ENCODE measurements at regions not wholly inside any gene's neighbourhood (a gene's known extent, or its start where the extent isn't known, plus 50 kb on each side); places are given as distances from the start of the nearest gene placed in this dataset.

DNA sequence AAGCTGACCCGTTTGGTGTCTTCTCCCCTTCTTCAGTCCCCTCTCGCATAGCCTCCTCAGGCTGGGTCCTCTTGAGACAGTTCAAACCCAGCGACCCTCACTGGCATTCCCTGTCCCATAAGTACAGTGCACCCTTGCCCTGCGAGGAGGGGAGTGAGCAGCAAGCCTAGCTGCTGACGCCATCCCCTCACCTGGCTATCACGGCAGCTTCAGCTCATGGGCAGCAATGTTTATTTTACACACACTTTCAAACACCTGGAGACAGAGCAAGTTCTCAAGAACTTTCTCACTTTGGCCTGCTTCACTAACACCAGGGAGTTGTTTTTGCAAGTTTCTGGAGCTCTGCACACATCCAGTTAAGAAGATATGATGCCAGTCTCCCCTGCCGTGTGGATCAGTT, 189.6 kb upstream of the E2F8 start:
- peaks cover 66% of the 10 kb centered on the region for H3K4me1 ChIP-seq (ENCODE audit: control insufficient read depth, insufficient read depth, low read length)
- no peaks in the 10 kb centered on the region for H3K9me3 ChIP-seq (ENCODE audit: control insufficient read depth, low read length)
- DNase-seq (ENCODE audit: low read depth): no peak

DNA sequence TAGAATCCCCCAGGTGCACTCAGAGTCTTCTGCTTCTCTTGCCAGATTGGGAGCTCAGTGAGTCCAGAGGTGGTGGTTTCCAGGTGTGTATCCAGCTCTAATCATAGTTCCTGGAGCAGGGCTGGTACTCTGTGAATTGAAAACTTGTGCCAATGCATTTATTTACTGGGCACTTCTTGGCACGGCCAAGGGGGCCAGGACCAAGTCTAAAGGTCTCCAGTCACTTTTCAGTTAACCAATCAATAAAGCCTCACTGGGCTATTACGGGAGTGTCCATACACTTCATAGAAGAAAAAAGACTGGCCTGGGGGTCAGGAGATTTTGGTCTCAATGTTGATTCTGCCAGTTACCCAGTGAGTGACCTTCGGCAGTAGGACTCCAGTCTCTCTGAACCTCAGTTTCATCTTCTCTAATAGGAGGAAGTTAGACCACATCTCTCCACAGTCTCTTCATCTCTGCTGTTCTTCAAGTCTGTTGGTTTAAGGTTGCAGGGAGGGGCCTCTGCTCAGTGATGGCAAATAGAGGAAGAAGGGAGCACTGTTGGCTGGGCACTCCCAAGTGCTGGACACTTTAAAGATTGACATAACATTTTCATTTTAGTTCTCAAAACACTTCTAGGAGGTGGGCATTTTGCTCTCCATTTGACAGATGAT, 188.5 kb upstream of the E2F8 start:
- peaks cover 66% of the 10 kb centered on the region for H3K4me1 ChIP-seq (ENCODE audit: control insufficient read depth, insufficient read depth, low read length)
- H3K9ac ChIP-seq (ENCODE audit: low read length): no peak overlapping the region
- no peaks in the 10 kb centered on the region for H3K36me3 ChIP-seq (ENCODE audit: control insufficient read depth, insufficient read depth, low read length, severe bottlenecking)
- no peaks in the 10 kb centered on the region for H3K27me3 ChIP-seq (replicated peaks; ENCODE audit: control insufficient read depth, insufficient read depth, low read length)
- H3K9me3 ChIP-seq (ENCODE audit: control insufficient read depth, low read length): no peaks in the 10 kb centered on the region
- no peak for DNase-seq (ENCODE audit: low read depth)
- no peak overlapping the region for H3K4me3 ChIP-seq (ENCODE audit: low read length)

More for the DNA sequence above, 189.6 kb upstream of the E2F8 start:
- Histone ChIP-seq H3K36me3 (ENCODE audit: control insufficient read depth, insufficient read depth, low read length, severe bottlenecking) (no peaks in the 10 kb centered on the region), H3K27me3 (replicated peaks; ENCODE audit: control insufficient read depth, insufficient read depth, low read length) (no peaks in the 10 kb centered on the region), H3K9ac (ENCODE audit: low read length) (peak overlapping the region; percentile 20), H3K4me3 (ENCODE audit: low read length) (no peak overlapping the region)

DNA sequence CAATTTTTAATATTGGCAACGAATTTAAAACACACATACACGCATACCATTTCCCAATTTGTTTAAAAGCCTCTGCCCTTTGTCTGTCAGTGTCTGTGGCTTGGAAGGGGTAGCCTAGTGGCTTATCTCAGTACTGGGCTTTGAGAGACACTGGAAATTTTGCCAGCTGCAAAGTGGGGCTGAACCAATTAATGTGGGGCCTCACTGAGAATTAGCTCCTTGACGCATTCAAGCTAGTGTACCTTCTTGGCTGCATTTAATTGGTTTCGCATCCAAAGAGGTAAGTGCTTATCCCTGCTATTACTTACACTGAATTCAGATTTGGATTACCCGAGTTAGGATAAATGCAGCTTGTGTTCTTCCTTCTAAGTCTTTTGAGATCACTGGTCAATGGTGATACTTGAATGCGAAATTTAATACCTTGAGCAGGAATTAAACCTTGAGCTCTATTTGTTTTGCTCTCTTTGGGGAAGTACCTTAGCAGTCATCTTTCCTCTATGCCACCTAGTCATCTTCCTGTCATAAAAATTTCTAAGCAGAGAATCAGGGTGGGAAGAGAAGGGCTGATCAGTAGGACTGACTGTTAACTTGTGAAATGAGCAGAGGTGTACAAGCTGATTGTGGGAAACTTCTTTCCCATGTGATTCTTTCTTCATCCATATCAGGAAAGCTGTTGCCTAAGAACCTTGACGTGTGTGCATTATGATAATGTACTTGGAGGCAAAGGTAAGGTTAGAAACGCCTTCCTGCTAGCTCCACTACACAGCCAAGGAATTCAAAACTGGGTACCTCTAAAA, 187.7 kb upstream of the E2F8 start:
- H3K4me3 ChIP-seq (ENCODE audit: low read length): no peak overlapping the region
- peaks cover 61% of the 10 kb centered on the region for H3K4me1 ChIP-seq (ENCODE audit: control insufficient read depth, insufficient read depth, low read length)
- no peaks in the 10 kb centered on the region for H3K27me3 ChIP-seq (replicated peaks; ENCODE audit: control insufficient read depth, insufficient read depth, low read length)
- H3K9me3 ChIP-seq (ENCODE audit: control insufficient read depth, low read length): no peaks in the 10 kb centered on the region
- no peak overlapping the region for H3K9ac ChIP-seq (ENCODE audit: low read length)
- H3K36me3 ChIP-seq (ENCODE audit: control insufficient read depth, insufficient read depth, low read length, severe bottlenecking): no peaks in the 10 kb centered on the region
- no peak for DNase-seq (ENCODE audit: low read depth)

DNA sequence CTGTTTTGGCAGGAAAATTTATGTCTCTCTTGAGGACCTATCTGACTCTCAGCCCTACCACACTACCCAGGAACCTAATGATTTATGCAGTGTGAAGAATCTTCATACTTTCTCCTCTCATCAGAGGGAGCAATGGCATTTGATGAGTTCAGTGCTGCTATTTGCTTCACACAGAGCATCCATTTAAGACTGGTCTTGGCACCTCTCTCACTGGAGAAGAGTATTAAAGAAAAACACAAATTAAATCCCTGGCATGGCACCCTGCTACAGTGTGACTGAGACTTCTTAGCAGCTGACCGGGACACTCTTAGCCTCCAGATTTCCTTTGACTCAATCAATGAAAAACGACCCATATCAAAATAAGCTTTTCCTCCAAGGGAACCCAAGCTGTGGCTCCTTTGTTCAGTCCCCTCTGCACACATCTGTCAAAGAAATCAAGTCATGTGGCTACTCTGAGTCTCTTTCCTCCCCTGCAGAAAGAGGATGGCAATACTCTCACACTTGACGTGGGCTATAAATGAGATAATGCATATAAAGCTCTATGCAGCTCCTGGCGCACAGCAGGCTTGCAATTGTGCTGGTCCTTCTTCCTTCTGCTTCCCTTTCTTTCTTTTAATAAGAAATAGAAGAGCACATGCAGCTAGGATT, 186.1 kb upstream of the E2F8 start:
- Histone ChIP-seq H3K4me1 (ENCODE audit: control insufficient read depth, insufficient read depth, low read length) (peaks cover 45% of the 10 kb centered on the region), H3K9me3 (ENCODE audit: control insufficient read depth, low read length) (no peaks in the 10 kb centered on the region), H3K36me3 (ENCODE audit: control insufficient read depth, insufficient read depth, low read length, severe bottlenecking) (no peaks in the 10 kb centered on the region), H3K27me3 (replicated peaks; ENCODE audit: control insufficient read depth, insufficient read depth, low read length) (no peaks in the 10 kb centered on the region), H3K9ac (ENCODE audit: low read length) (no peak overlapping the region), H3K4me3 (ENCODE audit: low read length) (no peak overlapping the region)
- no peak for DNase-seq (ENCODE audit: low read depth)

DNA sequence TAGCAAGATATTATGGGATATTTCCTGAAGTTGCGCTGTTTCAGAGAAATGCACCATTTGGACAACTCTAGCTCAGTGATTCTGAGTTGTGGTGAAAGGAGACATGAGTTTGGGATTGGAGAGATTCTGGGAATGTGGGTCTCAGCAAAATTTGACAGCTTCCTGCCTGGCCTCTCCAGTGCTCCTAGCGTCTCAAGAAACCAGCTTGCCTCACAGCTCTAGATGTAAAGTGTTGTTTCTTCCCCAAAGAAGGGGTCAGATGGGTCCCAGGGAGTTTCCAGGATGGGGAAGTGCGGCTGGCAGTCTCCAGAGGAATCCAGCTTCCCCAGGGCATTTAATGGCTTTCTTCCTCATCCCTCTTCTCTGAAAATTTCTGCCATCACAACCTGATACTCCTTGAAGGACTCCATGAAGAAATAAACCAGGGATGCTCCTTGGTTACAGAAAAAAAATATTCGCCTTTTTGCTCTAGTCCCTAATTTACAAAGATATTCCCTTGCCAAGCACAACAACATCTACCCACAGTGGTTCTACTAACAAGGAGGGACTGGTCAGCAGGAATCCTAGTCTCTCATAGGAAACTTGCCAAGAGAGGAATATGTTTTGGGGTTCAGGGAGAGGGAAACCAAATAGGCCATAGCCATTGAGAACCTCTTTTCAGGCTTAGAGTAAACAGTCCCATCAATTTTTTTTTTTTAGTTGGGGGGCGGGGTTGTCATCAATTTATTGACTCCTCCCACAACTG, 185.4 kb upstream of the E2F8 start:
- no peaks in the 10 kb centered on the region for H3K36me3 ChIP-seq (ENCODE audit: control insufficient read depth, insufficient read depth, low read length, severe bottlenecking)
- no peaks in the 10 kb centered on the region for H3K27me3 ChIP-seq (replicated peaks; ENCODE audit: control insufficient read depth, insufficient read depth, low read length)
- no peak for DNase-seq (ENCODE audit: low read depth)
- H3K4me3 ChIP-seq (ENCODE audit: low read length): no peak overlapping the region
- H3K4me1 ChIP-seq (ENCODE audit: control insufficient read depth, insufficient read depth, low read length): peaks cover 38% of the 10 kb centered on the region
- no peaks in the 10 kb centered on the region for H3K9me3 ChIP-seq (ENCODE audit: control insufficient read depth, low read length)
- no peak overlapping the region for H3K9ac ChIP-seq (ENCODE audit: low read length)

DNA sequence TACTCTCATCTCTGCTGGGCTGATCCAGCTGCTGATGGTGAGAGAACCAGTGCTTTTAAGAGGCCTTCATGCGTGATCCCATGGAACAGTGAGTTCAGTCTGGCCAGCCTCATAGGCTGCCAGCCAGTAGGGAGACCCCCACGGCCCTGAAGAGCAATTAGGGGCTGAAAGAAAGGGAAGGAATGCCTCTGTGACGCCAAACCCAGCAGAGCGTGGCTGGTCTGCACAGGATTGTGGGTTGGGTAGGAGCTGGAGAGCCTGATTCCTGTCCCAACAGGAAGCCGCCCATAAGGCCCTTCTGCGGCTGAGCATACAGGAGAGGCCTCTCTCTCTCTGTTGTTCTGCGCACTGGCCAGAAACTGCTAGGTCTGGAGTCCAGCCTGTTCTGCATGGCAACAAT, 181.5 kb upstream of the E2F8 start:
- Histone ChIP-seq H3K4me1 (ENCODE audit: control insufficient read depth, insufficient read depth, low read length) (peaks cover 36% of the 10 kb centered on the region), H3K27me3 (replicated peaks; ENCODE audit: control insufficient read depth, insufficient read depth, low read length) (no peaks in the 10 kb centered on the region), H3K4me3 (ENCODE audit: low read length) (no peak overlapping the region), H3K9me3 (ENCODE audit: control insufficient read depth, low read length) (no peaks in the 10 kb centered on the region), H3K36me3 (ENCODE audit: control insufficient read depth, insufficient read depth, low read length, severe bottlenecking) (no peaks in the 10 kb centered on the region), H3K9ac (ENCODE audit: low read length) (no peak overlapping the region)
- DNase-seq (ENCODE audit: low read depth): no peak

DNA sequence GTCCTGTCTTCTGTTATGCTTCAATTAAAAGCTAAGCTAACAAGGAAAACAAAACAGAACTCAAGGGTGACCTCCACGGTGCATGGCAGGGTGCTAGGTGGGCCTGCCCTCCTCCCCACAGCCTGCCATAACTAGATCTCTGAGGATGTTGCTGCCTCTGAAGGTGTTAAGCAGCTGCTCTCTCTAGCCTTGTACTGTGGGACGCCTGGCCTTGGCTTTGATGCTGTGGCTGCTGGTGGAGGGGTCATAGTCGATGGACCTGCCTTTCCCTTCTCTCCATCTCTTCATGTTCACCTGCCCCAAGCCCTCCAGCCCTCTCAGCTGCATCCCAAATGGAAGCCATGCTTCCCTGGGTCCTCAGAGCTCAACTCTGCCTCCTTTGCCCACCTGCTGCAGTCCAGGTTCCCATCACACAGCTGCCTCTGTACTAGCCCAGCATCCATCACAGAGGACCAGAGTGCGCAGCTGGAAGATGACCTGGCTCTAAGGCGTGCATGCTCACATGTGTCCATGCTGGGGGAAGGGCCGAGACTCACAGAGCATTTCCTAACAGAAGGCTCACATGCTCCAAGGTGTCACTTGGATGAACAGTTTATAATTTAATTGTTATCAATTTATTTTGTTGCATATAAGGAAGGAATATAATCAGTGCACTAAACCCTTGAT, 180.3 kb upstream of the E2F8 start:
- Histone ChIP-seq H3K4me3 (ENCODE audit: low read length) (no peak overlapping the region), H3K9ac (ENCODE audit: low read length) (no peak overlapping the region)

DNA sequence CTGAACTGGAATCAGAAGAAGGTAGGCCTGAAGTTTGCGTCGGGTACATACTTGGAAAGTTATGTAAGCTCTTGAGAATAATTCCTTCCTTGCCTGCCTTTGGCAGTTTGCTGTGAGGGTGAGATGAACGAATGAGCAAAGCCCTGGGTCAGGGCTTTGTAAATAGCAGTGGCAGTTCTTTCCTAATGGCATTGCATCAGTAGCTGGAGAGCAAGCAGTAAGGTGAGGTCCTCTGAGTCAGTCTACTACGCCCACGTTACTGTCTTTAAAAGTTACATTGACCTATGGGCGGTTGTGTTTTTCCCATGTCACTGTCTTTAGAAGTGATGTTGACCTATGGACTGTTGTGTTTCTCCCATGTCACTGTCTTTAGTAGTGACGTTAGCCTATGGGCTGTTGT, 179.1 kb upstream of the E2F8 start:
- Histone ChIP-seq H3K27me3 (replicated peaks; ENCODE audit: control insufficient read depth, insufficient read depth, low read length) (no peaks in the 10 kb centered on the region), H3K4me3 (ENCODE audit: low read length) (peak overlapping the region; percentile 15), H3K4me1 (ENCODE audit: control insufficient read depth, insufficient read depth, low read length) (peaks cover 20% of the 10 kb centered on the region), H3K9ac (ENCODE audit: low read length) (no peak overlapping the region), H3K9me3 (ENCODE audit: control insufficient read depth, low read length) (no peaks in the 10 kb centered on the region), H3K36me3 (ENCODE audit: control insufficient read depth, insufficient read depth, low read length, severe bottlenecking) (no peaks in the 10 kb centered on the region)
- peak; percentile 10 for DNase-seq (ENCODE audit: low read depth)

More for the DNA sequence above, 180.3 kb upstream of the E2F8 start:
- peaks cover 23% of the 10 kb centered on the region for H3K4me1 ChIP-seq (ENCODE audit: control insufficient read depth, insufficient read depth, low read length)
- H3K27me3 ChIP-seq (replicated peaks; ENCODE audit: control insufficient read depth, insufficient read depth, low read length): no peaks in the 10 kb centered on the region
- H3K9me3 ChIP-seq (ENCODE audit: control insufficient read depth, low read length): no peaks in the 10 kb centered on the region
- no peaks in the 10 kb centered on the region for H3K36me3 ChIP-seq (ENCODE audit: control insufficient read depth, insufficient read depth, low read length, severe bottlenecking)
- no peak for DNase-seq (ENCODE audit: low read depth)

DNA sequence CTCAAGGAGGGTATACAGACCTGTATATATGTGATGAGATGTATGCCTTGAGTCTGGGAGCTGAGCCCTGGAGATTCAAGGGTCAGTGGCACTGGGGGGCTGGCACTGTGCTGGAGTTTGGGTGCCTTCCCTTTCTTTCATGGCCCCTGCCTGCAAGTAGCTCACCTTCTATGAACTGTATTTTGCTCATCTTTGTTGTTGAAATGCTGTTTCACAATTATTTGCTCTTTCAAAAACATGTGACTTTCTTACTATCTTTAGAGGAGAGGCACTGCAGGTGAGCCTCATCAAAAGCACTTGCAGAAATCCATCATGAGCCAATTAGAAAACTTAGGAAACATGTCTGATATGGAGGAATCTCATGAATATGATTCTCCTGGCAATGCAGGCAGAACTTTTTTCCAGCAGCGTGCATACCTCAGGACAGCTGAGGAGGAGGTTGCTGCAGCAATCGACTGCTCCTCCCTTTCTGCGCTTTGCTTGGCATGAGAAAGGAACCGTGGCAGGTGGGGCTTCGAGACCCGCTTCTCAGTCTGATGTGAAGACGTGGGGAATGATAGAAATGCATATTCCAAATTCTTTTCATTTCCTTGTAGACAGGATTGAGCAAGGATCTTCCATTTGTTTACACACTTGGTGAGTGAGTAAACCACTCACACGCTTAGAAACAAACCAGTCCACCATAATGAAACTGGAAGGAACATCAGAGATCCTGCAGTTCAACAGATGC, 178.4 kb upstream of the E2F8 start:
- Histone ChIP-seq H3K9ac (ENCODE audit: low read length) (no peak overlapping the region), H3K4me3 (ENCODE audit: low read length) (peak overlapping the region; percentile 15), H3K4me1 (ENCODE audit: control insufficient read depth, insufficient read depth, low read length) (peaks cover 20% of the 10 kb centered on the region), H3K27me3 (replicated peaks; ENCODE audit: control insufficient read depth, insufficient read depth, low read length) (no peaks in the 10 kb centered on the region), H3K36me3 (ENCODE audit: control insufficient read depth, insufficient read depth, low read length, severe bottlenecking) (no peaks in the 10 kb centered on the region), H3K9me3 (ENCODE audit: control insufficient read depth, low read length) (no peaks in the 10 kb centered on the region)
- peak; percentile 23 for DNase-seq (ENCODE audit: low read depth)

DNA sequence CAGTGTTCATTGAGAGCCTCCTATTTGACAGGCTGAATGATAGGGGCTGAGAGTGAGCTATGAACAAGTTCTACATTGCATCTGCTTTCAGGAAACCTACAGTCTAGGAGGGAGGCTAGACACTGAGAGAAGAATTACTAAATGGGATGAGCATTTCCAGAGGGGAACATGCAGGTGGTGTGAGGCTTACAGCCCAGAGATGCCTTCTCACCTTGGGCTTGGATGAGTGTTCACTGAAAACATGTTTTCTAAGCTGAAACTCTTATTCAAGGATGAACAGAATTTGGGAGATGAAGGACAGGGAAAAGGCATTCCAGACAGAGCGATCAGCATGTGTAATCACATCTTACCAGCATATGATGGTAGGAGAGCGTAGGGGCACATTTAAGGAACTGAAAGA, 177.5 kb upstream of the E2F8 start:
- Histone ChIP-seq H3K9ac (ENCODE audit: low read length) (no peak overlapping the region), H3K4me3 (ENCODE audit: low read length) (no peak overlapping the region), H3K4me1 (ENCODE audit: control insufficient read depth, insufficient read depth, low read length) (peaks cover 20% of the 10 kb centered on the region), H3K36me3 (ENCODE audit: control insufficient read depth, insufficient read depth, low read length, severe bottlenecking) (no peaks in the 10 kb centered on the region), H3K27me3 (replicated peaks; ENCODE audit: control insufficient read depth, insufficient read depth, low read length) (no peaks in the 10 kb centered on the region), H3K9me3 (ENCODE audit: control insufficient read depth, low read length) (no peaks in the 10 kb centered on the region)
- no peak for DNase-seq (ENCODE audit: low read depth)
